ENCODE measurements at regions not wholly inside any gene's neighbourhood (a gene's known extent, or its start where the extent isn't known, plus 50 kb on each side); places are given as distances from the start of the nearest gene placed in this dataset.

DNA sequence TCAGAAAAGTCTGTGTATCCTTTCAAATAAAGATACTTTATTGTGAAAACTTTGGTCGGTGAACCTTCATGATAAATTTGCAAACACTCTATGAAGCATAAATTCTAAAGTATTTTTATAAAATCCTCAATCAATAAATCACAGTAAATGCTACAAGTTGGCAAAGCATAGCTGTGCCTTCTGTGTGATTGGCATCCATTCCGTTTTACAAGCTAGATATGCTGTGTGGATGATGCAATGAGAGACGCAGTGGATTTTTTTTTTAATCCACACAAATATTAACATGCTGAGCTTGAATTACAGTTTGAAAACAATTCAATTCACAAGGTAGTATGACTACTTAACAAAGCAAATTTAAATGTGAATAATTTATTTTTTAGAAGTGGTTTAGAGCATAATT lies 937.2 kb downstream of the ZPLD1 start:
- TF ChIP-seq, protein P1, sequence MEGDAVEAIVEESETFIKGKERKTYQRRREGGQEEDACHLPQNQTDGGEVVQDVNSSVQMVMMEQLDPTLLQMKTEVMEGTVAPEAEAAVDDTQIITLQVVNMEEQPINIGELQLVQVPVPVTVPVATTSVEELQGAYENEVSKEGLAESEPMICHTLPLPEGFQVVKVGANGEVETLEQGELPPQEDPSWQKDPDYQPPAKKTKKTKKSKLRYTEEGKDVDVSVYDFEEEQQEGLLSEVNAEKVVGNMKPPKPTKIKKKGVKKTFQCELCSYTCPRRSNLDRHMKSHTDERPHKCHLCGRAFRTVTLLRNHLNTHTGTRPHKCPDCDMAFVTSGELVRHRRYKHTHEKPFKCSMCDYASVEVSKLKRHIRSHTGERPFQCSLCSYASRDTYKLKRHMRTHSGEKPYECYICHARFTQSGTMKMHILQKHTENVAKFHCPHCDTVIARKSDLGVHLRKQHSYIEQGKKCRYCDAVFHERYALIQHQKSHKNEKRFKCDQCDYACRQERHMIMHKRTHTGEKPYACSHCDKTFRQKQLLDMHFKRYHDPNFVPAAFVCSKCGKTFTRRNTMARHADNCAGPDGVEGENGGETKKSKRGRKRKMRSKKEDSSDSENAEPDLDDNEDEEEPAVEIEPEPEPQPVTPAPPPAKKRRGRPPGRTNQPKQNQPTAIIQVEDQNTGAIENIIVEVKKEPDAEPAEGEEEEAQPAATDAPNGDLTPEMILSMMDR (IDR thresholded peaks at IDR 0.05 in 2 of 3, conservative IDR thresholded peaks at IDR 0.05 in 1 of 3; ENCODE audit: control insufficient read depth in 2 of 3, extremely low read depth in 1 of 3, insufficient read depth in 1 of 3, low read depth in 3 of 3, low read length in 3 of 3): no peak
- TF ChIP-seq SUZ12 (IDR thresholded peaks at IDR 0.05; ENCODE audit: unreplicated experiment) (no peak), HDGF (IDR thresholded peaks at IDR 0.05) (no peak), FOS (IDR thresholded peaks at IDR 0.05; ENCODE audit: borderline replicate concordance, extremely low read depth, insufficient read length) (no peak), POLR2A (IDR thresholded peaks at IDR 0.05; ENCODE audit: low read depth, low read length) (no peak), SP1 (IDR thresholded peaks at IDR 0.05; ENCODE audit: low read depth, low read length) (no peak), RAD21 (IDR thresholded peaks at IDR 0.05; ENCODE audit: insufficient read depth, low read depth, low read length) (no peak)
- TF ChIP-seq, protein P2, sequence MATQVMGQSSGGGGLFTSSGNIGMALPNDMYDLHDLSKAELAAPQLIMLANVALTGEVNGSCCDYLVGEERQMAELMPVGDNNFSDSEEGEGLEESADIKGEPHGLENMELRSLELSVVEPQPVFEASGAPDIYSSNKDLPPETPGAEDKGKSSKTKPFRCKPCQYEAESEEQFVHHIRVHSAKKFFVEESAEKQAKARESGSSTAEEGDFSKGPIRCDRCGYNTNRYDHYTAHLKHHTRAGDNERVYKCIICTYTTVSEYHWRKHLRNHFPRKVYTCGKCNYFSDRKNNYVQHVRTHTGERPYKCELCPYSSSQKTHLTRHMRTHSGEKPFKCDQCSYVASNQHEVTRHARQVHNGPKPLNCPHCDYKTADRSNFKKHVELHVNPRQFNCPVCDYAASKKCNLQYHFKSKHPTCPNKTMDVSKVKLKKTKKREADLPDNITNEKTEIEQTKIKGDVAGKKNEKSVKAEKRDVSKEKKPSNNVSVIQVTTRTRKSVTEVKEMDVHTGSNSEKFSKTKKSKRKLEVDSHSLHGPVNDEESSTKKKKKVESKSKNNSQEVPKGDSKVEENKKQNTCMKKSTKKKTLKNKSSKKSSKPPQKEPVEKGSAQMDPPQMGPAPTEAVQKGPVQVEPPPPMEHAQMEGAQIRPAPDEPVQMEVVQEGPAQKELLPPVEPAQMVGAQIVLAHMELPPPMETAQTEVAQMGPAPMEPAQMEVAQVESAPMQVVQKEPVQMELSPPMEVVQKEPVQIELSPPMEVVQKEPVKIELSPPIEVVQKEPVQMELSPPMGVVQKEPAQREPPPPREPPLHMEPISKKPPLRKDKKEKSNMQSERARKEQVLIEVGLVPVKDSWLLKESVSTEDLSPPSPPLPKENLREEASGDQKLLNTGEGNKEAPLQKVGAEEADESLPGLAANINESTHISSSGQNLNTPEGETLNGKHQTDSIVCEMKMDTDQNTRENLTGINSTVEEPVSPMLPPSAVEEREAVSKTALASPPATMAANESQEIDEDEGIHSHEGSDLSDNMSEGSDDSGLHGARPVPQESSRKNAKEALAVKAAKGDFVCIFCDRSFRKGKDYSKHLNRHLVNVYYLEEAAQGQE (IDR thresholded peaks at IDR 0.05; ENCODE audit: low read depth, low read length): no peak
